HK-2 (cell line): ENCODE measurements at regions not wholly inside any gene's neighbourhood (a gene's known extent, or its start where the extent isn't known, plus 50 kb on each side); places are given as distances from the start of the nearest gene placed in this dataset.

ENCODE experiments used
- DNase-seq: peaks from one replicate; pipeline ENCODE4 v3.0.0-alpha.2; 2018; ENCODE audit not compliant: unreplicated experiment

DNA sequence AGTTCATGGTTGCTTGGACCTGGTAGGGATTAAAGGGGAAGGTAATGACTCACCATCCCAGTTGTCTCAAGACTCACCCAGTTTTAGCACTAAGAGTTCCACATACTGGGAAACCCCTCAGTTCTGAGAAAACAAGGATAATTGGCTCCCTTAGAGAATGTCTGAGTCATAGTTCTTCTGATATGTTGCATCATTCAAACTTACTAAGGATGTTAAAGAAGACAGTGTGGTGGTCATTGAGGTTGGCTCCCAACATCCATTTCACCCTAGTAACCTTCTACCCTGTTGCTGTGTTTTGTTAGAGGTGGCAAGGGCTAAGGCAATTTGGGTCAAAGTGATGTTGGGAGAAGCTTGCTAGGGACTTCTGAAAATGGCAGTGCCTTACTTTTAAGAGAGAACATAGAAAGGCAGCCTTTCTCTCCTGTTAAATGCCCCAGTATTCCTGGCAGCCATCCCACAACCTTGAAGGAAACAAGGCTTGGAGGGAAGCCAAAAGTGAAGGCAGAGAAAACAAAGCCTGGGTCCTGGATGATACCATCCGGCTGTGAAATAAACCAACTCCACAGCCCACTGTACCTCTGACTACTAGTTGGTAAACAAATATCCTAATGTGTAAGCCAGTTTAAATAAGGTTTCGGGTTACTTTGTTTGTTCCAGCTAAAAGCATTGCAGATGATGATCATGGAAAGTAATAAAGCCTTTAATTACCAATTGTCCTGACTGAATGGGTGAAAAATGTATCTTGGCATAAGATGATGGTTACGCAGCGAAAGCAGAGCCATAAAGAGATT, 80.4 kb upstream of the ADAMTSL1 start:
- peak; percentile 47 for DNase-seq

GRCh38 chr9:18394847-18395351, 79.1 kb upstream of the ADAMTSL1 start:
- no peak for DNase-seq

- DNase-seq: no peak
Observed at GRCh38 chr9:18396102-18396728, 77.7 kb upstream of the ADAMTSL1 start.

GRCh38 chr9:18397076-18397475, 76.9 kb upstream of the ADAMTSL1 start:
- DNase-seq: no peak

GRCh38 chr9:18398038-18398437, 75.9 kb upstream of the ADAMTSL1 start:
- no peak for DNase-seq

- DNase-seq: no peak
Observed at GRCh38 chr9:18404434-18405029, 69.4 kb upstream of the ADAMTSL1 start.

GRCh38 chr9:18405240-18405639, 68.7 kb upstream of the ADAMTSL1 start:
- no peak for DNase-seq

- DNase-seq: no peak
Observed at GRCh38 chr9:18410983-18411382, 63.0 kb upstream of the ADAMTSL1 start.

DNA sequence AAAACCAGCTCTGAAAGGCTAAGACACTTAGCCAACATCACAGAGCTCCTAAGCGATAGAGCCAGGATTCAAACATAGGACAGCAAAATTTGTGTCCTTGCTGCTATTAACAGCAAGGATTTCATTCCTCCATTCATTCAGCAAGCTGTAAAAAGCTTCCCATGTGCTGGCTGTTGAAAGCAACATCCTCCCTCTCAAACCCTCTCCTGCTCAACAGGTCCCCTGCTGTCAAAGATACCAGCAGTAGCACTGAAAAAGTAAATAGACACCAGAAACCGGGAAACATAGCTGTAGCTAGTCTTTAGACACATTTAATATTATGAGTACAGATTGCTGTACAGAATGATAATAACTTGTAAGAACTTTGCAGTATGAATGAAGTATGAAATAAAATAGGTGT, 52.6 kb upstream of the ADAMTSL1 start:
- no peak for DNase-seq

DNA sequence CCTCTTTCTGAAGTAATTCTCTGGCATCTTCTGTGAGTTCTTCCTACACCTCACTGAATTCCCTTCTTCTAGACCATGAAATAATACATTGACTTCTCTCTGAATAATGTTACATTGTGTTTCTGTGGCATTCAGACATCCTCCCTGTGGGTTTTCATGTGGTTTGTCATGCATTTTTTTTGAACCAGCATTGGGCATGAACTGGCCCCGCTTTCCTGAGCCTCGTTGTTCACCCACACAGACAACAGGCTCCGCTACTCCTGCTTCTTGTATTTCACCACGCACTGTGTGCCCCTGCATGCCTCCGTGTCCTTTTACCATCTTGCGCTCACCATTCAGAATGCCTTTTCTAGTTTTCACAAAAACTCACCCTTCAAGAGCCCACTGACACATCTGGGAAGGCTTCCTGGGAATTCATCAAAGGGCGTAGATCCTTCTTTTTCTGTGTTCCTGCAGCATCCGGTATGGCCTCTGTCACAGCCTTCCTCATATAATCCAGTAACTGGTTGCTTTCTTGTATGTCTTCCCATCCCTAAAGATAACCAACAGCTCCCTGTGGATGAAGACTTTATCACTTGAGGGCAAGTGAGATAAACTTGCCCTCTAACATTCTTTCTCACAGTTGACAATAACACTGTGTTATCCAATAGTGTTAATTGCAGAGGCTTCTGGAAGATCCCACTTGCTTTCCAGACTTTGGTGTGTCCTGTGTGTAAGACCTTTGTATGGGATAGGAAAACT, 51.5 kb upstream of the ADAMTSL1 start:
- peak; percentile 1 for DNase-seq

- no peak for DNase-seq
Observed at GRCh38 chr9:18423791-18424531, 50.0 kb upstream of the ADAMTSL1 start.
